CD8-positive, alpha-beta memory T cell (primary cell): ENCODE measurements at regions not wholly inside any gene's neighbourhood (a gene's known extent, or its start where the extent isn't known, plus 50 kb on each side); places are given as distances from the start of the nearest gene placed in this dataset.
A peak's percentile ranks its signal among the peaks of the same experiment; 100 is the strongest.

Experiments
- CTCF ChIA-PET: fragments of 350-600 bp; sonication (Branson Sonifier 250); formaldehyde crosslinking; loops from one replicate; lab custom pipeline; 2021; ENCODE audit warnings: antibody characterized with exemption; lab: Charles Lee
- POLR2A ChIA-PET: fragments of 350-600 bp; sonication (Branson Sonifier 250); formaldehyde crosslinking; loops from one replicate; lab custom pipeline; 2021; ENCODE audit warnings: antibody characterized with exemption; lab: Charles Lee
- DNase-seq, 5 donors: peaks; one replicate each; pipeline versions ENCODE4 v3.0.0 to v3.0.0-alpha.2; 2020 to 2022; ENCODE audit warnings: mixed read lengths in 1 of 5
- H3K27ac ChIP-seq: one replicate; pipeline ENCODE4 v1.7.0; 2013; ENCODE audit warnings: low read depth, mild to moderate bottlenecking, low read length, moderate library complexity
- H3K27me3 ChIP-seq: 2 replicates; pipeline ENCODE4 v1.7.0; 2013; ENCODE audit warnings: low read length, mild to moderate bottlenecking; ENCODE audit not compliant: insufficient read depth, poor library complexity, severe bottlenecking
- H3K36me3 ChIP-seq: 2 replicates; pipeline ENCODE4 v1.7.0; 2013; ENCODE audit warnings: mild to moderate bottlenecking, low read length, moderate library complexity; ENCODE audit not compliant: insufficient read depth
- H3K4me1 ChIP-seq: 2 replicates; pipeline ENCODE4 v1.7.0; 2013; ENCODE audit warnings: mild to moderate bottlenecking, low read length, moderate library complexity; ENCODE audit not compliant: insufficient read depth
- H3K4me3 ChIP-seq: 2 replicates; pipeline ENCODE4 v1.7.0; 2013; ENCODE audit warnings: mild to moderate bottlenecking, low read length
- H3K9me3 ChIP-seq: 2 replicates; pipeline ENCODE4 v1.7.0; 2013; ENCODE audit warnings: mild to moderate bottlenecking, low read length
- H3K27ac Mint-ChIP-seq, 8 donors: one replicate each; pipeline ENCODE4 v1.8.0; 2020 to 2021; ENCODE audit warnings: mixed read lengths in 8 of 8, mild to moderate bottlenecking in 6 of 8, inconsistent platforms in 3 of 8, moderate library complexity in 3 of 8
- H3K27me3 Mint-ChIP-seq, 2 donors: one replicate each; pipeline ENCODE4 v1.8.0; 2020 to 2021; ENCODE audit warnings: mixed read lengths in 2 of 2, mild to moderate bottlenecking in 1 of 2, moderate library complexity in 1 of 2
- H3K36me3 Mint-ChIP-seq, 3 donors: one replicate each; pipeline ENCODE4 v1.8.0; 2020 to 2021; ENCODE audit warnings: mixed read lengths in 3 of 3, inconsistent platforms in 1 of 3, mild to moderate bottlenecking in 1 of 3
- H3K4me1 Mint-ChIP-seq, 3 donors: one replicate each; pipeline ENCODE4 v1.8.0; 2020 to 2021; ENCODE audit warnings: mixed read lengths in 3 of 3, inconsistent platforms in 1 of 3, mild to moderate bottlenecking in 1 of 3
- H3K4me3 Mint-ChIP-seq, 7 donors: one replicate each; pipeline ENCODE4 v1.8.0; 2020 to 2021; ENCODE audit warnings: mixed read lengths in 7 of 7, mild to moderate bottlenecking in 6 of 7, moderate library complexity in 4 of 7, inconsistent platforms in 2 of 7
- H3K9me3 Mint-ChIP-seq, 5 donors: one replicate each; pipeline ENCODE4 v1.8.0; 2020 to 2022; ENCODE audit warnings: mixed read lengths in 5 of 5, mild to moderate bottlenecking in 3 of 5, moderate library complexity in 2 of 5, inconsistent platforms in 1 of 5

DNA sequence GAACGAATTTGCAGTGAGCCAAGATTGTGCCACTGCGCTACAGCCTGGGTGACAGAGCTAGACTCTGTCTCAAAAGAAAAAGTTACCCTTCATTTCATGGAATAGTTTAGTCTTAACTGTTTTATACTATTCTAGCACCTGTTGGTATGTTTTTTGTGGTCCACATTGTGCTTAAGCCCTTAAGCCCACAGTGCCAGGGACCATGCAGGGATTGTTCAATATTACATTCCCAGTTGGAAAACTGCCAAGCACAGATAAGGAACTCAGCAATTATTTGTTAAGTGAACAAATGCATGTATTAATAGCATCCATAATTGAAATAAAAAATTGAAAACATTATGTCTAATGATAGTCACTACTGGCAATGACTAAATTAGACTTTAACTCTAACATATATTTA lies 193.5 kb downstream of the PCDH17 start:
- CTCF ChIA-PET, result no interaction called here
- POLR2A ChIA-PET, result no interaction called here
- no peaks in the 10 kb centered on the region for H3K36me3 ChIP-seq
- Mint-ChIP-seq H3K27ac (no peak overlapping the region), H3K27me3 (no peaks in the 10 kb centered on the region), H3K4me1 (no peaks in the 10 kb centered on the region), H3K4me3 (no peak overlapping the region), H3K36me3 (peaks cover 0 to 2% (median 0%) of the 10 kb centered on the region in 3 donors), H3K9me3 (peaks cover 4 to 25% (median 8%) of the 10 kb centered on the region in 5 donors)
- H3K27me3 ChIP-seq, result no peaks in the 10 kb centered on the region
- no peaks in the 10 kb centered on the region for H3K4me1 ChIP-seq
- no peak overlapping the region for H3K4me3 ChIP-seq
- no peaks in the 10 kb centered on the region for H3K9me3 ChIP-seq
- no peak overlapping the region for H3K27ac ChIP-seq
- no peak for DNase-seq

- CTCF ChIA-PET, result no interaction called here
- no peaks in the 10 kb centered on the region for H3K4me1 Mint-ChIP-seq
- no peaks in the 10 kb centered on the region for H3K36me3 Mint-ChIP-seq
- Histone ChIP-seq H3K4me3 (no peak overlapping the region), H3K27ac (no peak overlapping the region), H3K36me3 (no peaks in the 10 kb centered on the region), H3K4me1 (no peaks in the 10 kb centered on the region), H3K9me3 (no peaks in the 10 kb centered on the region), H3K27me3 (no peaks in the 10 kb centered on the region)
- no peak overlapping the region for H3K4me3 Mint-ChIP-seq
- POLR2A ChIA-PET, result no interaction called here
- DNase-seq, result no peak
- H3K9me3 Mint-ChIP-seq, result peaks cover 4 to 14% (median 11%) of the 10 kb centered on the region in 5 donors
- H3K27me3 Mint-ChIP-seq, result no peaks in the 10 kb centered on the region
- H3K27ac Mint-ChIP-seq, result no peak overlapping the region
Observed at GRCh38 chr13:57829496-57829895, 198.0 kb downstream of the PCDH17 start.

GRCh38 chr13:57832187-57832586 lies 200.6 kb downstream of the PCDH17 start:
- Histone ChIP-seq H3K4me3 (no peak overlapping the region), H3K36me3 (no peaks in the 10 kb centered on the region), H3K27ac (no peak overlapping the region), H3K27me3 (no peaks in the 10 kb centered on the region), H3K4me1 (no peaks in the 10 kb centered on the region), H3K9me3 (no peaks in the 10 kb centered on the region)
- H3K4me3 Mint-ChIP-seq, result no peak overlapping the region
- H3K36me3 Mint-ChIP-seq, result no peaks in the 10 kb centered on the region
- no peaks in the 10 kb centered on the region for H3K27me3 Mint-ChIP-seq
- H3K27ac Mint-ChIP-seq, result no peak overlapping the region
- ChIA-PET CTCF (no interaction called here), POLR2A (no interaction called here)
- H3K4me1 Mint-ChIP-seq, result no peaks in the 10 kb centered on the region
- DNase-seq, result no peak
- H3K9me3 Mint-ChIP-seq, result peaks cover 0 to 27% (median 11%) of the 10 kb centered on the region in 5 donors

DNA sequence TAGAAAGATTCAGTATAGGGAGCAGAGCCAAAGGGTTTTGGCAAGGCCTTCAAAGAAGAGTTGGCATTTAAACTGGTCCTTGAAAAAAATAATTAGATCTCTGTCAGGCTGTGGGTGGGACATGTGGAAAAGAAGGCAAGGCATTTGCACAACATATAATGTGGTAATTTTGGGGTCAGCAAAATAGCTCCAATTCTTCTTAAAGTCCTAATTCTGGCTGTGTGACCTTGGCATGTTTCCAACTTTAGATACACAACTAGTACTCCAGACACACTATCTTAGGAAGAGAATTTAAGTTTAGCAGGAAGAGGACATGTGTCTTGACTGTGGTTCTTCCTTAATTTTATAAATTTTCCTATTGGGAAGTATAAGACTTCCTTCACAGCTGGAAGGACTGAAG lies 206.3 kb downstream of the PCDH17 start:
- H3K36me3 ChIP-seq, result no peaks in the 10 kb centered on the region
- H3K27me3 Mint-ChIP-seq, result no peaks in the 10 kb centered on the region
- ChIA-PET CTCF (no interaction called here), POLR2A (no interaction called here)
- peaks cover 0 to 47% (median 8%) of the 10 kb centered on the region in 5 donors for H3K9me3 Mint-ChIP-seq
- no peaks in the 10 kb centered on the region for H3K4me1 ChIP-seq
- no peak overlapping the region for H3K27ac Mint-ChIP-seq
- H3K9me3 ChIP-seq, result no peaks in the 10 kb centered on the region
- H3K4me1 Mint-ChIP-seq, result no peaks in the 10 kb centered on the region
- no peak overlapping the region for H3K4me3 Mint-ChIP-seq
- DNase-seq, result no peak
- no peak overlapping the region for H3K4me3 ChIP-seq
- H3K27ac ChIP-seq, result no peak overlapping the region
- no peaks in the 10 kb centered on the region for H3K27me3 ChIP-seq
- no peaks in the 10 kb centered on the region for H3K36me3 Mint-ChIP-seq

DNA sequence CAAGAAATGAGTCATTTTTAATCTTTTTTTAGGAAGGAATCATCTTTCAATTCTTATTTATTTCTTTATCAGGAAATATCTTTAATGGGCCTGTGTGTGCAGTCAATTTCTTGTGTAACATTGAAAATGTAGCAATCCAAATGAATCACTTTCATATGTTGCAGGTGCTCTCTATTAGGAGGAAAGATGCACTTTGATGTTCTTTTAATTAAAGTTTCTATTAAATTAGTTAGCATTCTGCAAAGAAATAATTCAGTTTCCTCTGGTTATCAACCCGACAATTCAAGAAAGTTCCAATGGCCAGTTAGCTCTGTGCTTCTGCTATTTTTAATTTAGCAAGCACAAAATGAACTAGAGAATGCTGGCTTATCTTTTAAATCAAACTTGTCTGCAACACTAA lies 212.0 kb downstream of the PCDH17 start:
- H3K4me1 Mint-ChIP-seq, result no peaks in the 10 kb centered on the region
- H3K27me3 Mint-ChIP-seq, result no peaks in the 10 kb centered on the region
- H3K27ac ChIP-seq, result no peak overlapping the region
- no peak overlapping the region for H3K4me3 ChIP-seq
- POLR2A ChIA-PET, result no interaction called here
- no peaks in the 10 kb centered on the region for H3K36me3 ChIP-seq
- no peak overlapping the region for H3K4me3 Mint-ChIP-seq
- H3K27me3 ChIP-seq, result no peaks in the 10 kb centered on the region
- H3K36me3 Mint-ChIP-seq, result peaks cover 0 to 2% (median 0%) of the 10 kb centered on the region in 3 donors
- peaks cover 12 to 45% (median 24%) of the 10 kb centered on the region in 5 donors for H3K9me3 Mint-ChIP-seq
- no peak for DNase-seq
- H3K4me1 ChIP-seq, result no peaks in the 10 kb centered on the region
- H3K9me3 ChIP-seq, result no peaks in the 10 kb centered on the region
- CTCF ChIA-PET, result no interaction called here
- no peak overlapping the region for H3K27ac Mint-ChIP-seq

DNA sequence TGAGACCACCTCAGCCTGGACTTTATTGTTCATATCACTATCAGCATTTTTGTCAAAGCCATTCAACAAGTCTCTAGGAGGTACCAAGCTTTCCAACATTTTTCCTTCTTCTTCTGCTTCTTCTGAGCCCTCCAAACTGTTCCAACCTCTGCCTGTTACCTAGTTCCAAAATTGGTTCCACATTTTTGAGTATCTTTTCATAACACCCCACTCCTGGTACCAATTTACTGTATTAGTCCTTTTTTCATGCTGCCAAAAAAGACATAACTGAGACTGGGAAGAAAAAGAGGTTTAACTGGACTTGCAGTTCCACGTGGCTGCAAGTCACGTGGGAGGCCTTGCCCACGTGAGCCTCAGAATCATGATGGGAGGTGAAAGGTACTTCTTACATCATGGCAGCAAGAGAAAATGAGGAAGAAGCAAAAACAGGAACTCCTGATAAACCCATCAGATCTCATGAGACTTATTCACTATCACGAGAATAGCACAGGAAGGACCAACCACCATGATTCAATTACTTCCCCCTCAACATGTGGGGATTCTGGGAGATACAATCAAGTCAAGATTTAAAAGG lies 215.1 kb downstream of the PCDH17 start:
- POLR2A ChIA-PET, result no interaction called here
- Mint-ChIP-seq H3K9me3 (peaks cover 8 to 41% (median 20%) of the 10 kb centered on the region in 5 donors), H3K27ac (peak overlapping the region in 1 of 8 donors; percentile 65)

DNA sequence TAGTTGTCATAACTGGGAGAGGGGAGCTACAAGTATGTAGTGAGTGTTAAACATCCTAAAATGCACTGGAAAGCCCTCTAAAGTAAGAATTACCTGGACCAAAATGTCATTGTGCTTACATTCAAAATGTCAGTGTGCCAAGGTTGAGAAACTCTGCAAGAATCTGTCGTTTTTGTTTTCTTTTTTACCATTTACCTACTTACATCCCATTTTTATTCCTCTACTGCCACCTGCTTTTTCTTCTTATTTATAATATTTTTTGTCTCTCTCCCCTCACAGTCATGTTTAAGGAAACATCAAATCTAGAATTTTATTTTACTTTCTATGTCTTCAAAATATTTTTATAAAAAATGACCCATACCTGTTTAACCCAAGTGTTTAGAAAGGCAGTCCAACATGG lies 226.4 kb downstream of the PCDH17 start:
- Histone ChIP-seq H3K4me1 (no peaks in the 10 kb centered on the region), H3K36me3 (no peaks in the 10 kb centered on the region), H3K27ac (no peak overlapping the region), H3K27me3 (no peaks in the 10 kb centered on the region), H3K4me3 (no peak overlapping the region), H3K9me3 (peaks cover 4% of the 10 kb centered on the region)
- CTCF ChIA-PET, result interaction anchor here (0.6 kb wide), 1 partner anchor 20 kb away, joined by 3 read pairs; no protein-coding TSS in a partner anchor
- Mint-ChIP-seq H3K27me3 (no peaks in the 10 kb centered on the region), H3K9me3 (peaks cover 0 to 10% (median 3%) of the 10 kb centered on the region in 5 donors), H3K27ac (no peak overlapping the region), H3K4me1 (no peaks in the 10 kb centered on the region), H3K36me3 (no peaks in the 10 kb centered on the region), H3K4me3 (no peak overlapping the region)
- POLR2A ChIA-PET, result no interaction called here
- DNase-seq, result no peak

More for the DNA sequence above, 215.1 kb downstream of the PCDH17 start:
- no peak overlapping the region for H3K27ac ChIP-seq
- Mint-ChIP-seq H3K36me3 (peaks cover 0 to 2% (median 0%) of the 10 kb centered on the region in 3 donors), H3K27me3 (no peaks in the 10 kb centered on the region), H3K4me3 (no peak overlapping the region), H3K4me1 (no peaks in the 10 kb centered on the region)
- H3K9me3 ChIP-seq, result no peaks in the 10 kb centered on the region
- H3K4me1 ChIP-seq, result no peaks in the 10 kb centered on the region
- H3K36me3 ChIP-seq, result no peaks in the 10 kb centered on the region
- CTCF ChIA-PET, result no interaction called here
- no peaks in the 10 kb centered on the region for H3K27me3 ChIP-seq
- DNase-seq, result no peak
- no peak overlapping the region for H3K4me3 ChIP-seq

DNA sequence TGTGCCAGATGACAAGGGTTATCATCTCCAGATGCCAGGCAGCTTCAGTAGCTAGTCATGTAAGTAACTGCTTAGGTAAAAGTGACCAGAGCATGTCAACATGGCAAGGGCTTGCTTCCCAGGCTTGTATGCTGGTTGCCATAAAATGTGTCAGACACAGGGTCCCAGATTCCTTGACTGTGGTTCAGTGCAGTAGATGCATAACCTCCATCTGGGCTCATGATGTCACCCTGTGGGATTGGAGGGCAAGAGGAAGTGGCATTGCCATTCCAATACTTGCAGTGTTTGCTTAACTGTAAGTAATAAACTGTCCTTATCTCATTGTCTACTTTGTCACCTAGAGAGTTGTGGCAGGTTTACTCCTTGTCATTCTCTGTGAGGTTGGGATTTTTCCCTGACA lies 226.8 kb downstream of the PCDH17 start:
- peaks cover 0 to 11% (median 3%) of the 10 kb centered on the region in 5 donors for H3K9me3 Mint-ChIP-seq
- H3K27ac Mint-ChIP-seq, result no peak overlapping the region
- no peak overlapping the region for H3K4me3 ChIP-seq
- no peaks in the 10 kb centered on the region for H3K4me1 Mint-ChIP-seq
- ChIA-PET POLR2A (no interaction called here), CTCF (interaction anchor here (0.6 kb wide), 1 partner anchor 19 kb away, joined by 3 read pairs; no protein-coding TSS in a partner anchor)
- H3K36me3 ChIP-seq, result no peaks in the 10 kb centered on the region
- no peaks in the 10 kb centered on the region for H3K27me3 Mint-ChIP-seq
- H3K27me3 ChIP-seq, result no peaks in the 10 kb centered on the region
- H3K9me3 ChIP-seq, result peaks cover 4% of the 10 kb centered on the region
- no peaks in the 10 kb centered on the region for H3K36me3 Mint-ChIP-seq
- no peak for DNase-seq
- no peaks in the 10 kb centered on the region for H3K4me1 ChIP-seq
- no peak overlapping the region for H3K27ac ChIP-seq
- H3K4me3 Mint-ChIP-seq, result no peak overlapping the region
